ENCODE measurements at regions not wholly inside any gene's neighbourhood (a gene's known extent, or its start where the extent isn't known, plus 50 kb on each side); places are given as distances from the start of the nearest gene placed in this dataset.

GRCh38 chr5:107274571-107274970 is 396.2 kb downstream of the EFNA5 start:
- H3K4me3 Mint-ChIP-seq (ENCODE audit: unreplicated experiment): no peak overlapping the region

GRCh38 chr5:107272954-107273353 is 397.8 kb downstream of the EFNA5 start:
- H3K9me3 Mint-ChIP-seq (ENCODE audit: unreplicated experiment): no peaks in the 10 kb centered on the region
- no peak overlapping the region for H3K4me3 Mint-ChIP-seq (ENCODE audit: unreplicated experiment)
- H3K27me3 Mint-ChIP-seq (ENCODE audit: unreplicated experiment): peaks cover 1% of the 10 kb centered on the region
- DNase-seq (ENCODE audit: low spot score): no peak
- TF ChIP-seq CTCF (IDR thresholded peaks at IDR 0.05; ENCODE audit: unreplicated experiment): no peak
- no peaks in the 10 kb centered on the region for H3K36me3 Mint-ChIP-seq (ENCODE audit: low read depth, unreplicated experiment)
- H3K27ac Mint-ChIP-seq (ENCODE audit: unreplicated experiment): no peak overlapping the region
- no peaks in the 10 kb centered on the region for H3K4me1 Mint-ChIP-seq (ENCODE audit: unreplicated experiment)

More at GRCh38 chr5:107274571-107274970, 396.2 kb downstream of the EFNA5 start:
- Mint-ChIP-seq H3K27me3 (ENCODE audit: unreplicated experiment) (peaks cover 1% of the 10 kb centered on the region), H3K36me3 (ENCODE audit: low read depth, unreplicated experiment) (no peaks in the 10 kb centered on the region), H3K4me1 (ENCODE audit: unreplicated experiment) (no peaks in the 10 kb centered on the region), H3K9me3 (ENCODE audit: unreplicated experiment) (no peaks in the 10 kb centered on the region), H3K27ac (ENCODE audit: unreplicated experiment) (no peak overlapping the region)
- TF ChIP-seq CTCF (IDR thresholded peaks at IDR 0.05; ENCODE audit: unreplicated experiment): no peak
- DNase-seq (ENCODE audit: low spot score): no peak

GRCh38 chr5:107272509-107272908 is 398.2 kb downstream of the EFNA5 start:
- Mint-ChIP-seq H3K9me3 (ENCODE audit: unreplicated experiment) (no peaks in the 10 kb centered on the region), H3K27ac (ENCODE audit: unreplicated experiment) (no peak overlapping the region), H3K4me1 (ENCODE audit: unreplicated experiment) (no peaks in the 10 kb centered on the region), H3K36me3 (ENCODE audit: low read depth, unreplicated experiment) (no peaks in the 10 kb centered on the region), H3K4me3 (ENCODE audit: unreplicated experiment) (no peak overlapping the region), H3K27me3 (ENCODE audit: unreplicated experiment) (peaks cover 1% of the 10 kb centered on the region)
- no peak for TF ChIP-seq CTCF (IDR thresholded peaks at IDR 0.05; ENCODE audit: unreplicated experiment)
- DNase-seq (ENCODE audit: low spot score): no peak

- Mint-ChIP-seq H3K27me3 (ENCODE audit: unreplicated experiment) (peaks cover 1% of the 10 kb centered on the region), H3K4me3 (ENCODE audit: unreplicated experiment) (no peak overlapping the region), H3K4me1 (ENCODE audit: unreplicated experiment) (no peaks in the 10 kb centered on the region), H3K9me3 (ENCODE audit: unreplicated experiment) (no peaks in the 10 kb centered on the region), H3K36me3 (ENCODE audit: low read depth, unreplicated experiment) (no peaks in the 10 kb centered on the region), H3K27ac (ENCODE audit: unreplicated experiment) (no peak overlapping the region)
- no peak for DNase-seq (ENCODE audit: low spot score)
- TF ChIP-seq CTCF (IDR thresholded peaks at IDR 0.05; ENCODE audit: unreplicated experiment): no peak
These were observed 398.9 kb downstream of the EFNA5 start for GRCh38 chr5:107271682-107272350.

DNA sequence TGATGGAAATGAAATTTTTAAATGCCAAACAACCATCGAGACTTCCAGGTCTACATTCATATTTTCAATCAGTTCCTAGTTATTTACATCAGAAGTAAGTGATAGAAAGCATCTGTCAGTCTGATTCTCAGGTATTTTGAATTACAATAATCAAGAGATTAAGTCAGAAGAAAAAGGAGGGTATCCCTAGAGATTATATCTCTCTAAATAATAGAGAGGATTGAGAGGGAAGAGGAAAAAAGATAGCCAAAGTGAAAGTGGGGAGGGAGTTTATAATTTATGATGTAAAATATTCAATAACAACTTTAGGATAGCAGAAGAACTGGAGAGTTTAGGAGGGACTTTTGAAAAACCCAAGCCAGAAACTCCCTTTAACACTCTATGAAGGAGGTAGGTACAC is 400.2 kb downstream of the EFNA5 start:
- Mint-ChIP-seq H3K9me3 (ENCODE audit: unreplicated experiment) (no peaks in the 10 kb centered on the region), H3K4me3 (ENCODE audit: unreplicated experiment) (no peak overlapping the region), H3K27me3 (ENCODE audit: unreplicated experiment) (peaks cover 1% of the 10 kb centered on the region), H3K4me1 (ENCODE audit: unreplicated experiment) (no peaks in the 10 kb centered on the region), H3K27ac (ENCODE audit: unreplicated experiment) (no peak overlapping the region), H3K36me3 (ENCODE audit: low read depth, unreplicated experiment) (no peaks in the 10 kb centered on the region)
- no peak for DNase-seq (ENCODE audit: low spot score)
- no peak for TF ChIP-seq CTCF (IDR thresholded peaks at IDR 0.05; ENCODE audit: unreplicated experiment)

Measured in endothelial cell (in vitro differentiated cells).